ENCODE measurements at regions not wholly inside any gene's neighbourhood (a gene's known extent, or its start where the extent isn't known, plus 50 kb on each side); places are given as distances from the start of the nearest gene placed in this dataset.

DNA sequence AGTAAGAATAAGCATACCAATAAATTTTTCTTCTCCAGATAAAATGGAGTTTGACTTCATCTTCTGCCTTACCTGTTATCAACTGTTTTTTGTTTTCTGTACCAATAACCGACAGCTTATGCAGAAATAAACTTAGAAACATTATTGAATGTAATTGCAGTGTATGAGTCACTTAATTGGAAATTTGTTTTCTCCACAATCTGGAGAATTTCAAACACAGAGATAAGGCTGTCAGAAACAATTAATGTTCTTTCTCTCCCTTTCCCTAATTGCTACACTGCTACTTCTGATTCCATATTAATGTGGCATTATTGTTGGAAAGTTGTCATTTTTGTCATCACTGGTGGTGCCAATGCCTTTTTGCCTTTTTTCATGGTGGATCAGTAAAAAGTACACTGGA is 180.3 kb downstream of the SLCO4C1 start:
- in situ Hi-C loops (cut with HindIII; ENCODE audit: extremely low pct_ligation_motif_present, low pct_unique_long_range_greater_than_20kb) (no loop called here), intact Hi-C loops (cut with micrococcal nuclease; ENCODE audit: unreplicated experiment) (no loop called here)
- ChIA-PET CTCF (ENCODE audit: low intra/inter-chr PET ratio, low total read pairs) (no interaction called here), POLR2A (no interaction called here)
- Histone ChIP-seq H3K27ac (ENCODE audit: extremely low read length, insufficient read depth, low read length) (no peak overlapping the region), H3K4me2 (ENCODE audit: low read depth, low read length) (no peak overlapping the region), H3K36me3 (replicated peaks in 1 of 2; ENCODE audit: control insufficient read depth in 1 of 2, insufficient read depth in 2 of 2, low read length in 2 of 2) (no peaks in the 10 kb centered on the region), H3K79me2 (ENCODE audit: insufficient read depth, low read length) (no peaks in the 10 kb centered on the region), H3K9me3 (ENCODE audit: low read length) (no peaks in the 10 kb centered on the region), H2AFZ (ENCODE audit: low read length) (no peak overlapping the region), H3K27me3 (ENCODE audit: control insufficient read depth in 1 of 2, insufficient read depth in 2 of 2, low read length in 2 of 2) (no peaks in the 10 kb centered on the region), H4K20me1 (ENCODE audit: insufficient read depth, low read length) (no peaks in the 10 kb centered on the region), H3K4me1 (ENCODE audit: insufficient read depth, low read length) (peaks cover 7% of the 10 kb centered on the region; the same call in 1 of the 2 replicates), H3K9ac (ENCODE audit: insufficient read depth, low read depth, low read length) (no peak overlapping the region), H3K4me3 (replicated peaks in 1 of 3; ENCODE audit: insufficient read depth in 1 of 3, low read depth in 2 of 3, low read length in 3 of 3) (no peak overlapping the region)
- no TSS peak for BruUV-seq (replicated peaks)
- FAIRE-seq (no peak), DNase-seq (ENCODE audit: low spot score) (no peak), ATAC-seq (no peak)
- TF ChIP-seq, protein P1, sequence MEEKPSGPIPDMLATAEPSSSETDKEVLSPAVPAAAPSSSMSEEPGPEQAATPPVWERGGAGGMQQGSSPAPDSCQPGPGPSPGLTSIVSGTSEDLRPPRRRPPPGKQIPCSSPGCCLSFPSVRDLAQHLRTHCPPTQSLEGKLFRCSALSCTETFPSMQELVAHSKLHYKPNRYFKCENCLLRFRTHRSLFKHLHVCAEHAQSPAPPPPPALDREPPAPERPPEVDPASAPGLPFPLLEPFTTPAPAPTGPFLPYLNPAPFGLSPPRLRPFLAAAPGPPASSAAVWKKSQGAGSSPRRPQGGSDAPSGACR (CRISPR knock-in tag; IDR thresholded peaks at IDR 0.05), result no peak
- TF ChIP-seq ELF4 (CRISPR knock-in tag; IDR thresholded peaks at IDR 0.05; ENCODE audit: borderline replicate concordance) (no peak), HOXA3 (CRISPR knock-in tag; IDR thresholded peaks at IDR 0.05) (no peak), TERF1 (CRISPR knock-in tag; IDR thresholded peaks at IDR 0.05) (no peak), SKI (IDR thresholded peaks at IDR 0.05; ENCODE audit: partially characterized antibody) (no peak), NCOA2 (CRISPR knock-in tag; IDR thresholded peaks at IDR 0.05) (no peak), SMYD3 (CRISPR knock-in tag; IDR thresholded peaks at IDR 0.05) (no peak), NFIB (CRISPR knock-in tag; IDR thresholded peaks at IDR 0.05; ENCODE audit: borderline replicate concordance) (no peak), MBD4 (IDR thresholded peaks at IDR 0.05; ENCODE audit: borderline replicate concordance, low read length) (no peak), E2F5 (CRISPR knock-in tag; conservative IDR thresholded peaks at IDR 0.05) (no peak), PTBP1 (IDR thresholded peaks at IDR 0.05; ENCODE audit: low read depth, low read length, poor library complexity, severe bottlenecking) (no peak), ONECUT2 (CRISPR knock-in tag; IDR thresholded peaks at IDR 0.05) (no peak), ZNF589 (CRISPR knock-in tag; conservative IDR thresholded peaks at IDR 0.05) (no peak), NFE2L1 (CRISPR knock-in tag; IDR thresholded peaks at IDR 0.05; ENCODE audit: borderline replicate concordance) (no peak), HNF4A (CRISPR knock-in tag; IDR thresholded peaks at IDR 0.05) (no peak), TEAD2 (CRISPR knock-in tag; IDR thresholded peaks at IDR 0.05) (no peak), ZNF691 (CRISPR knock-in tag; IDR thresholded peaks at IDR 0.05; ENCODE audit: borderline replicate concordance, low read depth) (no peak), ZMYM3 (CRISPR knock-in tag; IDR thresholded peaks at IDR 0.05) (no peak)
- TF ChIP-seq, protein P2, sequence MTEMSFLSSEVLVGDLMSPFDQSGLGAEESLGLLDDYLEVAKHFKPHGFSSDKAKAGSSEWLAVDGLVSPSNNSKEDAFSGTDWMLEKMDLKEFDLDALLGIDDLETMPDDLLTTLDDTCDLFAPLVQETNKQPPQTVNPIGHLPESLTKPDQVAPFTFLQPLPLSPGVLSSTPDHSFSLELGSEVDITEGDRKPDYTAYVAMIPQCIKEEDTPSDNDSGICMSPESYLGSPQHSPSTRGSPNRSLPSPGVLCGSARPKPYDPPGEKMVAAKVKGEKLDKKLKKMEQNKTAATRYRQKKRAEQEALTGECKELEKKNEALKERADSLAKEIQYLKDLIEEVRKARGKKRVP (CRISPR knock-in tag; IDR thresholded peaks at IDR 0.05), result no peak
- TF ChIP-seq, protein P3, sequence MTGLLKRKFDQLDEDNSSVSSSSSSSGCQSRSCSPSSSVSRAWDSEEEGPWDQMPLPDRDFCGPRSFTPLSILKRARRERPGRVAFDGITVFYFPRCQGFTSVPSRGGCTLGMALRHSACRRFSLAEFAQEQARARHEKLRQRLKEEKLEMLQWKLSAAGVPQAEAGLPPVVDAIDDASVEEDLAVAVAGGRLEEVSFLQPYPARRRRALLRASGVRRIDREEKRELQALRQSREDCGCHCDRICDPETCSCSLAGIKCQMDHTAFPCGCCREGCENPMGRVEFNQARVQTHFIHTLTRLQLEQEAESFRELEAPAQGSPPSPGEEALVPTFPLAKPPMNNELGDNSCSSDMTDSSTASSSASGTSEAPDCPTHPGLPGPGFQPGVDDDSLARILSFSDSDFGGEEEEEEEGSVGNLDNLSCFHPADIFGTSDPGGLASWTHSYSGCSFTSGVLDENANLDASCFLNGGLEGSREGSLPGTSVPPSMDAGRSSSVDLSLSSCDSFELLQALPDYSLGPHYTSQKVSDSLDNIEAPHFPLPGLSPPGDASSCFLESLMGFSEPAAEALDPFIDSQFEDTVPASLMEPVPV (CRISPR knock-in tag; IDR thresholded peaks at IDR 0.05), result no peak
- WGBS (ENCODE audit: low lambda C conversion rate), result 17% methylated on average over 1 of the region's 1 CpG
